ENCODE measurements at regions not wholly inside any gene's neighbourhood (a gene's known extent, or its start where the extent isn't known, plus 50 kb on each side); places are given as distances from the start of the nearest gene placed in this dataset.

DNA sequence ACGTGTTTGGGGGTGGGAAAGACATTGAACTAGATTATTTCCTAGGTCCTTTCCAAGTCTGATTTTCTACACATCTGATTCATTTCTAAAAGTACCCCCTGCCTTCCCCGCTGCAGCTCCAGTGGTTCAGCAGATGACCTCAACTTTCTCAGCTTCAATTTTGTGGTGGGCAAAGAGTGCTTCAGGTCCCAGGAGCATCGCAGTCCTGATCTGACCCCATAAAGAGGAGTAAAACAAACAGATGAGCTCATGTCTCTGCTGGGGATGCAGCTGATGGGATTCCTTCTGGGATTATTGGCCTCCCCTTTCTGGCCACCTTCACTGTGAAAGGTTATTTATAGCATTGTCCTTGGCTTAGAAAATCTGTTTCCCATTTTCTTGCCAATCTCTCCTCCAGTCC lies 337.0 kb upstream of the PLXNA2 start (continued):
- TF ChIP-seq, protein P1, sequence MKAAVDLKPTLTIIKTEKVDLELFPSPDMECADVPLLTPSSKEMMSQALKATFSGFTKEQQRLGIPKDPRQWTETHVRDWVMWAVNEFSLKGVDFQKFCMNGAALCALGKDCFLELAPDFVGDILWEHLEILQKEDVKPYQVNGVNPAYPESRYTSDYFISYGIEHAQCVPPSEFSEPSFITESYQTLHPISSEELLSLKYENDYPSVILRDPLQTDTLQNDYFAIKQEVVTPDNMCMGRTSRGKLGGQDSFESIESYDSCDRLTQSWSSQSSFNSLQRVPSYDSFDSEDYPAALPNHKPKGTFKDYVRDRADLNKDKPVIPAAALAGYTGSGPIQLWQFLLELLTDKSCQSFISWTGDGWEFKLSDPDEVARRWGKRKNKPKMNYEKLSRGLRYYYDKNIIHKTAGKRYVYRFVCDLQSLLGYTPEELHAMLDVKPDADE (IDR thresholded peaks at IDR 0.05) = no peak
- TF ChIP-seq JUNB (IDR thresholded peaks at IDR 0.05; ENCODE audit: unreplicated experiment) = no peak
- TF ChIP-seq EZH2 (IDR thresholded peaks at IDR 0.05; ENCODE audit: low read depth, unreplicated experiment) = no peak

DNA sequence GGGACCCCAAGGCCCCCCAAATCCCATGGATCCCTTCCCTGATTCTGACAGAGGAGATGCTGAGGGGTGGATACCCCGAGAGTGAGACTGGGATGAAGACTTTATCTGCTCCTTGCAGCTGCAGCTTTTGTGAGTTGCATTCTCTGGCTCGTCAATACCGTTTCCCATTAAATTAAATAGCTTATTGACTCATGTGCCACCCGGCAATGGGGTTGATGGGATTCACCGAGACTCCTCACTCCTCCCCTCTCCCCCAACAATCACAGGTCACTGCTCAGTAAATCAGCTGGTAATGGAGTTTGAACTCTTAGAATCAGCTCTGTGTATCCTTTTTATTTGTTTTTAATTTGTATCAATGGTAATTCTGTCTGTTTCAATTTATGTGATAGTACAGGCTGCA lies 337.5 kb upstream of the PLXNA2 start:
- no peaks in the 10 kb centered on the region for H3K27me3 Mint-ChIP-seq (ENCODE audit: insufficient read depth, low read depth, poor library complexity)
- no peak overlapping the region for H3K27ac Mint-ChIP-seq
- Histone ChIP-seq H3K9me2 (ENCODE audit: insufficient read depth) (no peaks in the 10 kb centered on the region), H3F3A (replicated peaks; ENCODE audit: low read depth) (no peaks in the 10 kb centered on the region), H2AFZ (no peak overlapping the region), H3K27ac (ENCODE audit: low read depth) (no peak overlapping the region), H3K4me2 (no peak overlapping the region), H3K79me2 (replicated peaks; ENCODE audit: insufficient read depth) (no peaks in the 10 kb centered on the region), H3K4me3 (no peak overlapping the region), H3K4me1 (ENCODE audit: insufficient read depth) (no peaks in the 10 kb centered on the region), H4K20me1 (replicated peaks; ENCODE audit: insufficient read depth) (no peaks in the 10 kb centered on the region), H3K27me3 (ENCODE audit: insufficient read depth) (no peaks in the 10 kb centered on the region), H3K36me3 (ENCODE audit: insufficient read depth) (no peaks in the 10 kb centered on the region)
- H3K36me3 Mint-ChIP-seq (ENCODE audit: low read depth) = no peaks in the 10 kb centered on the region
- no peak for DNase-seq (ENCODE audit: low spot score)
- H3K9me3 Mint-ChIP-seq = no peaks in the 10 kb centered on the region
- no peak overlapping the region for H3K4me3 Mint-ChIP-seq
- no peak for ATAC-seq
- peaks cover 5% of the 10 kb centered on the region for H3K4me1 Mint-ChIP-seq
- TF ChIP-seq JUNB (IDR thresholded peaks at IDR 0.05; ENCODE audit: unreplicated experiment) (no peak), EZH2 (IDR thresholded peaks at IDR 0.05; ENCODE audit: low read depth, unreplicated experiment) (no peak), ZNF114 (CRISPR knock-in tag; IDR thresholded peaks at IDR 0.05) (no peak), POLR2AphosphoS5 (IDR thresholded peaks at IDR 0.05; ENCODE audit: low read depth) (no peak), NANOG (IDR thresholded peaks at IDR 0.05; ENCODE audit: borderline replicate concordance) (no peak), EZH2phosphoT487 (IDR thresholded peaks at IDR 0.05; ENCODE audit: unreplicated experiment) (no peak), ZNF331 (CRISPR knock-in tag; IDR thresholded peaks at IDR 0.05; ENCODE audit: low read depth) (no peak), CREB1 (CRISPR knock-in tag; IDR thresholded peaks at IDR 0.05; ENCODE audit: low read depth) (no peak)
- TF ChIP-seq, protein P2, sequence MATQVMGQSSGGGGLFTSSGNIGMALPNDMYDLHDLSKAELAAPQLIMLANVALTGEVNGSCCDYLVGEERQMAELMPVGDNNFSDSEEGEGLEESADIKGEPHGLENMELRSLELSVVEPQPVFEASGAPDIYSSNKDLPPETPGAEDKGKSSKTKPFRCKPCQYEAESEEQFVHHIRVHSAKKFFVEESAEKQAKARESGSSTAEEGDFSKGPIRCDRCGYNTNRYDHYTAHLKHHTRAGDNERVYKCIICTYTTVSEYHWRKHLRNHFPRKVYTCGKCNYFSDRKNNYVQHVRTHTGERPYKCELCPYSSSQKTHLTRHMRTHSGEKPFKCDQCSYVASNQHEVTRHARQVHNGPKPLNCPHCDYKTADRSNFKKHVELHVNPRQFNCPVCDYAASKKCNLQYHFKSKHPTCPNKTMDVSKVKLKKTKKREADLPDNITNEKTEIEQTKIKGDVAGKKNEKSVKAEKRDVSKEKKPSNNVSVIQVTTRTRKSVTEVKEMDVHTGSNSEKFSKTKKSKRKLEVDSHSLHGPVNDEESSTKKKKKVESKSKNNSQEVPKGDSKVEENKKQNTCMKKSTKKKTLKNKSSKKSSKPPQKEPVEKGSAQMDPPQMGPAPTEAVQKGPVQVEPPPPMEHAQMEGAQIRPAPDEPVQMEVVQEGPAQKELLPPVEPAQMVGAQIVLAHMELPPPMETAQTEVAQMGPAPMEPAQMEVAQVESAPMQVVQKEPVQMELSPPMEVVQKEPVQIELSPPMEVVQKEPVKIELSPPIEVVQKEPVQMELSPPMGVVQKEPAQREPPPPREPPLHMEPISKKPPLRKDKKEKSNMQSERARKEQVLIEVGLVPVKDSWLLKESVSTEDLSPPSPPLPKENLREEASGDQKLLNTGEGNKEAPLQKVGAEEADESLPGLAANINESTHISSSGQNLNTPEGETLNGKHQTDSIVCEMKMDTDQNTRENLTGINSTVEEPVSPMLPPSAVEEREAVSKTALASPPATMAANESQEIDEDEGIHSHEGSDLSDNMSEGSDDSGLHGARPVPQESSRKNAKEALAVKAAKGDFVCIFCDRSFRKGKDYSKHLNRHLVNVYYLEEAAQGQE (IDR thresholded peaks at IDR 0.05; ENCODE audit: unreplicated experiment) = no peak
- TF ChIP-seq, protein P3, sequence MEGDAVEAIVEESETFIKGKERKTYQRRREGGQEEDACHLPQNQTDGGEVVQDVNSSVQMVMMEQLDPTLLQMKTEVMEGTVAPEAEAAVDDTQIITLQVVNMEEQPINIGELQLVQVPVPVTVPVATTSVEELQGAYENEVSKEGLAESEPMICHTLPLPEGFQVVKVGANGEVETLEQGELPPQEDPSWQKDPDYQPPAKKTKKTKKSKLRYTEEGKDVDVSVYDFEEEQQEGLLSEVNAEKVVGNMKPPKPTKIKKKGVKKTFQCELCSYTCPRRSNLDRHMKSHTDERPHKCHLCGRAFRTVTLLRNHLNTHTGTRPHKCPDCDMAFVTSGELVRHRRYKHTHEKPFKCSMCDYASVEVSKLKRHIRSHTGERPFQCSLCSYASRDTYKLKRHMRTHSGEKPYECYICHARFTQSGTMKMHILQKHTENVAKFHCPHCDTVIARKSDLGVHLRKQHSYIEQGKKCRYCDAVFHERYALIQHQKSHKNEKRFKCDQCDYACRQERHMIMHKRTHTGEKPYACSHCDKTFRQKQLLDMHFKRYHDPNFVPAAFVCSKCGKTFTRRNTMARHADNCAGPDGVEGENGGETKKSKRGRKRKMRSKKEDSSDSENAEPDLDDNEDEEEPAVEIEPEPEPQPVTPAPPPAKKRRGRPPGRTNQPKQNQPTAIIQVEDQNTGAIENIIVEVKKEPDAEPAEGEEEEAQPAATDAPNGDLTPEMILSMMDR (conservative IDR thresholded peaks at IDR 0.05; ENCODE audit: low read depth in 2 of 2) = no peak
- TF ChIP-seq, protein P4, sequence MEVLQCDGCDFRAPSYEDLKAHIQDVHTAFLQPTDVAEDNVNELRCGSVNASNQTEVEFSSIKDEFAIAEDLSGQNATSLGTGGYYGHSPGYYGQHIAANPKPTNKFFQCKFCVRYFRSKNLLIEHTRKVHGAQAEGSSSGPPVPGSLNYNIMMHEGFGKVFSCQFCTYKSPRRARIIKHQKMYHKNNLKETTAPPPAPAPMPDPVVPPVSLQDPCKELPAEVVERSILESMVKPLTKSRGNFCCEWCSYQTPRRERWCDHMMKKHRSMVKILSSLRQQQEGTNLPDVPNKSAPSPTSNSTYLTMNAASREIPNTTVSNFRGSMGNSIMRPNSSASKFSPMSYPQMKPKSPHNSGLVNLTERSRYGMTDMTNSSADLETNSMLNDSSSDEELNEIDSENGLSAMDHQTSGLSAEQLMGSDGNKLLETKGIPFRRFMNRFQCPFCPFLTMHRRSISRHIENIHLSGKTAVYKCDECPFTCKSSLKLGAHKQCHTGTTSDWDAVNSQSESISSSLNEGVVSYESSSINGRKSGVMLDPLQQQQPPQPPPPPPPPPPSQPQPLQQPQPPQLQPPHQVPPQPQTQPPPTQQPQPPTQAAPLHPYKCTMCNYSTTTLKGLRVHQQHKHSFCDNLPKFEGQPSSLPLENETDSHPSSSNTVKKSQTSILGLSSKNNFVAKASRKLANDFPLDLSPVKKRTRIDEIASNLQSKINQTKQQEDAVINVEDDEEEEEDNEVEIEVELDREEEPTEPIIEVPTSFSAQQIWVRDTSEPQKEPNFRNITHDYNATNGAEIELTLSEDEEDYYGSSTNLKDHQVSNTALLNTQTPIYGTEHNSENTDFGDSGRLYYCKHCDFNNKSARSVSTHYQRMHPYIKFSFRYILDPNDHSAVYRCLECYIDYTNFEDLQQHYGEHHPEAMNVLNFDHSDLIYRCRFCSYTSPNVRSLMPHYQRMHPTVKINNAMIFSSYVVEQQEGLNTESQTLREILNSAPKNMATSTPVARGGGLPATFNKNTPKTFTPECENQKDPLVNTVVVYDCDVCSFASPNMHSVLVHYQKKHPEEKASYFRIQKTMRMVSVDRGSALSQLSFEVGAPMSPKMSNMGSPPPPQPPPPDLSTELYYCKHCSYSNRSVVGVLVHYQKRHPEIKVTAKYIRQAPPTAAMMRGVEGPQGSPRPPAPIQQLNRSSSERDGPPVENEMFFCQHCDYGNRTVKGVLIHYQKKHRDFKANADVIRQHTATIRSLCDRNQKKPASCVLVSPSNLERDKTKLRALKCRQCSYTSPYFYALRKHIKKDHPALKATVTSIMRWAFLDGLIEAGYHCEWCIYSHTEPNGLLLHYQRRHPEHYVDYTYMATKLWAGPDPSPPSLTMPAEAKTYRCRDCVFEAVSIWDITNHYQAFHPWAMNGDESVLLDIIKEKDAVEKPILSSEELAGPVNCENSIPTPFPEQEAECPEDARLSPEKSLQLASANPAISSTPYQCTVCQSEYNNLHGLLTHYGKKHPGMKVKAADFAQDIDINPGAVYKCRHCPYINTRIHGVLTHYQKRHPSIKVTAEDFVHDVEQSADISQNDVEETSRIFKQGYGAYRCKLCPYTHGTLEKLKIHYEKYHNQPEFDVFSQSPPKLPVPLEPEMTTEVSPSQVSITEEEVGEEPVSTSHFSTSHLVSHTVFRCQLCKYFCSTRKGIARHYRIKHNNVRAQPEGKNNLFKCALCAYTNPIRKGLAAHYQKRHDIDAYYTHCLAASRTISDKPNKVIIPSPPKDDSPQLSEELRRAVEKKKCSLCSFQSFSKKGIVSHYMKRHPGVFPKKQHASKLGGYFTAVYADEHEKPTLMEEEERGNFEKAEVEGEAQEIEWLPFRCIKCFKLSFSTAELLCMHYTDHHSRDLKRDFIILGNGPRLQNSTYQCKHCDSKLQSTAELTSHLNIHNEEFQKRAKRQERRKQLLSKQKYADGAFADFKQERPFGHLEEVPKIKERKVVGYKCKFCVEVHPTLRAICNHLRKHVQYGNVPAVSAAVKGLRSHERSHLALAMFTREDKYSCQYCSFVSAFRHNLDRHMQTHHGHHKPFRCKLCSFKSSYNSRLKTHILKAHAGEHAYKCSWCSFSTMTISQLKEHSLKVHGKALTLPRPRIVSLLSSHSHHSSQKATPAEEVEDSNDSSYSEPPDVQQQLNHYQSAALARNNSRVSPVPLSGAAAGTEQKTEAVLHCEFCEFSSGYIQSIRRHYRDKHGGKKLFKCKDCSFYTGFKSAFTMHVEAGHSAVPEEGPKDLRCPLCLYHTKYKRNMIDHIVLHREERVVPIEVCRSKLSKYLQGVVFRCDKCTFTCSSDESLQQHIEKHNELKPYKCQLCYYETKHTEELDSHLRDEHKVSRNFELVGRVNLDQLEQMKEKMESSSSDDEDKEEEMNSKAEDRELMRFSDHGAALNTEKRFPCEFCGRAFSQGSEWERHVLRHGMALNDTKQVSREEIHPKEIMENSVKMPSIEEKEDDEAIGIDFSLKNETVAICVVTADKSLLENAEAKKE (CRISPR knock-in tag; IDR thresholded peaks at IDR 0.05) = no peak
- TF ChIP-seq, protein P1 (IDR thresholded peaks at IDR 0.05) = no peak

Measured in GM23338 (cell line).